GM10266 (cell line): ENCODE measurements at regions not wholly inside any gene's neighbourhood (a gene's known extent, or its start where the extent isn't known, plus 50 kb on each side); places are given as distances from the start of the nearest gene placed in this dataset.

Experiments used
- DNase-seq: peaks from one replicate; pipeline ENCODE4 v3.0.0; 2012; ENCODE audit errors: extremely low spot score
- TF ChIP-seq, protein P1 (sequence below): IDR thresholded peaks from 2 replicates; pipeline ENCODE4 v1.5.1; 2012; ENCODE audit warnings: mild to moderate bottlenecking, low read depth; ENCODE audit not compliant: control insufficient read depth, insufficient read depth; ENCODE audit errors: missing control alignments

DNA sequence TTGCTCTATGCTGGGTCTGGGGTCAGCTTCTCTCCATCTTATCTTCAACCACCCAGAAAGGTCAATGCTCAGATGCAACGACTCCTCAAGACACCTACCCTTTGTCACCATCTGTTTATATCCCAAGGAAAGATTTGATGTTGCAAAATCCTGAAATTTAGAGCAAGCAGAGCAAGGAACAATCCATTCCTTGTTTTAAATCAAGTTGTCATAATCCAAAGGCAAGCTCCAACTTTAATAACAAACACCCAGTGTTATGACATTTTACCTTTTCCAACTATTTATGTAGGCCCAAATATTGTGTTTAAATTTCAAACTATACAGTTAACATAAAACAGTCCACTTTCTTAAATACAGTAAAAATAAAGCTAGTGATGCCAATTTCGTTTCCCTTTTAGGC, 116.5 kb upstream of the LRIG1 start:
- TF ChIP-seq, protein P1, sequence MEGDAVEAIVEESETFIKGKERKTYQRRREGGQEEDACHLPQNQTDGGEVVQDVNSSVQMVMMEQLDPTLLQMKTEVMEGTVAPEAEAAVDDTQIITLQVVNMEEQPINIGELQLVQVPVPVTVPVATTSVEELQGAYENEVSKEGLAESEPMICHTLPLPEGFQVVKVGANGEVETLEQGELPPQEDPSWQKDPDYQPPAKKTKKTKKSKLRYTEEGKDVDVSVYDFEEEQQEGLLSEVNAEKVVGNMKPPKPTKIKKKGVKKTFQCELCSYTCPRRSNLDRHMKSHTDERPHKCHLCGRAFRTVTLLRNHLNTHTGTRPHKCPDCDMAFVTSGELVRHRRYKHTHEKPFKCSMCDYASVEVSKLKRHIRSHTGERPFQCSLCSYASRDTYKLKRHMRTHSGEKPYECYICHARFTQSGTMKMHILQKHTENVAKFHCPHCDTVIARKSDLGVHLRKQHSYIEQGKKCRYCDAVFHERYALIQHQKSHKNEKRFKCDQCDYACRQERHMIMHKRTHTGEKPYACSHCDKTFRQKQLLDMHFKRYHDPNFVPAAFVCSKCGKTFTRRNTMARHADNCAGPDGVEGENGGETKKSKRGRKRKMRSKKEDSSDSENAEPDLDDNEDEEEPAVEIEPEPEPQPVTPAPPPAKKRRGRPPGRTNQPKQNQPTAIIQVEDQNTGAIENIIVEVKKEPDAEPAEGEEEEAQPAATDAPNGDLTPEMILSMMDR, result no peak

DNA sequence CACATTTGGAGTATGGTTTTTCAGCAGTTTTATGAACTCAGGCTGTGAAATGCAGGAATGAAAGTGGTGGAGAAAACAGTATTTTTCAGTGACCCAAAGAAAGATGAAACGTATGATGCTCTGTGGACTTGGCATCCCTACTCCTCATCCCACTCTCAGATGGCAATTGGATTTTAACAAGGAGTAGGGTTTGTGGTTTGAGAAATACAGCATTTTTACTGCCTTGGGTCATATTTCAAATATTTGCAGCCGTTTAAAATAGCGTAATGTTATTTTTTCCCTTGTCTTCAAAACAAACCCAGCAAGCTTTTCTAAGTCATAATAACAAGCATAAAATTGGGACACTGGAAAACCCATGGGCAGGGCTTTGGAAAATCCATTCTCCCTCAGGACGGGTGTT, 117.2 kb upstream of the LRIG1 start:
- TF ChIP-seq, protein P1, result no peak
- no peak for DNase-seq

More for the DNA sequence above, 116.5 kb upstream of the LRIG1 start:
- DNase-seq, result no peak

DNA sequence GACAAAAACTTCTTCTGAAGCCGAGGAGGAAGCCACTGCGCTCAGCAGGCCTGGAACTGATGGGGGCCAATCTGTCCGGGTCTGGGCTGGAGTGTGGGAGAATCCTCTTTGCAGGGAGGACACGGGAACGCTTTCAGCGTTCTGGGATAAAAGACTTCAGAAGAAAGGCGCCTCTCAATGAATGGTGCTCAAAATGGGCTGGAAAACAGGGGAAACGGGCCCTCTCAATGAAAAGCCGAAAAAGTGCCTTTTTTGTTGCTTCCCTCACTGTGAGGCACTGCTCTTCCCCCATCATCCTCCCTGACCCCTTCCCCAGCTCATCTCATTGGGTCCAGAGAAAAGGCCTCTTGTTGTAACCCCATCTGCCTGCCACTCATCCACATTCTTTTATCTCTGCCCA, 119.5 kb upstream of the LRIG1 start:
- TF ChIP-seq, protein P1, result no peak
- DNase-seq, result no peak

- TF ChIP-seq, protein P1, result no peak
Observed at GRCh38 chr3:66622756-66623457, 122.1 kb upstream of the LRIG1 start.

GRCh38 chr3:66625505-66626216, 124.8 kb upstream of the LRIG1 start:
- TF ChIP-seq, protein P1, result no peak
- DNase-seq, result no peak

More at GRCh38 chr3:66622756-66623457, 122.1 kb upstream of the LRIG1 start:
- no peak for DNase-seq

DNA sequence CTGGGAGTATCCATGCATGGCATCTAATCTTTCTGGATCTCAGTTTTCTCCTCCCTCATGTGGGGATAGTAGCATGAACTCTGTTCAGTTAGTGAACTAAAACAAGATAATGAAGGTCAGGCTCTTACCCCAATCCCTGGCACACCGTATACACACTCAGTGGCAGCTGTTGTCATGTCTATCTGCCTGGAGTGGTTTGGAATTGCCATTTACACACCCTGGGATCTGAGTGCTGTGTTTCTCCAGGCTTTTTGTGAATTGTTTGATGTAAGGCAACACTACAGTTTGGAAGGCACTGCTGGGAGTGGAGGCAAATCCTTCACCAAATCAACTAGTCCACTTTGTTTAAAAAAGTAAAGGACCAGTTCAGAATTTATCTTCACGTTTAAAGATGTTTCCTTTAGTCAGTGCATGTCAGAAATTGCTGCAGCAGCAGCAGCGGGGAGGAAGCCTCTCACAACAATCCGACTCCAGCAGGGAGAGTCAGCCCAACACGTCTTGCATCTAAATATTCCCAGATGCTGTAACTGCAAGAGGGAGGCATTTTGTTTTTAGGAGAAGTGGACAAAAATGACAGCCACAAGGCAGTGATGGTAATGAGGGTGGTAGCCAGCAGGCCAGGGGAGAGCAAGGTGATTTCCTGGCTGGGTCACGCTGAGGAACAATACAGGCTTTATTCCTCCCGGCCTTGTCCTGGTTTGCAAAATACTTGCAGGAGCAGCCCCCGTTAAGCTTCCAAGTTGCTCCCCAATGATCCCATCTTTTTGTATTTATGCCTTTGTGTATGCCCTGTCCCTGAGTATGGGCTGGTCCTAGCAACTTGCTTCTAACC, 128.5 kb upstream of the LRIG1 start:
- no peak for DNase-seq
- TF ChIP-seq, protein P1, result no peak
